Fibroblast of villous mesenchyme (primary cell): ENCODE measurements at regions not wholly inside any gene's neighbourhood (a gene's known extent, or its start where the extent isn't known, plus 50 kb on each side); places are given as distances from the start of the nearest gene placed in this dataset.

Experiments
- DNase-seq: peaks from one replicate; pipeline ENCODE4 v3.0.0-alpha.2; 2010; ENCODE audit warnings: low read depth
- H3K4me3 ChIP-seq: 2 replicates; pipeline ENCODE4 v1.5.1; 2011; ENCODE audit warnings: low read depth, mild to moderate bottlenecking, low read length
- CTCF ChIP-seq: IDR thresholded peaks from 2 replicates; pipeline ENCODE4 v1.5.1; 2012; ENCODE audit warnings: low read depth, mild to moderate bottlenecking, low read length; ENCODE audit not compliant: insufficient read depth

GRCh38 chr2:106020821-106021661 is 173.1 kb downstream of the UXS1 start:
- DNase-seq = no peak
- H3K4me3 ChIP-seq = no peak overlapping the region
- TF ChIP-seq CTCF = no peak

- H3K4me3 ChIP-seq = no peak overlapping the region
- no peak for TF ChIP-seq CTCF
- peak; percentile 14 for DNase-seq
These were observed 174.1 kb downstream of the UXS1 start for GRCh38 chr2:106020032-106020431.

- H3K4me3 ChIP-seq = no peak overlapping the region
- TF ChIP-seq CTCF = no peak
- no peak for DNase-seq
These were observed 176.0 kb downstream of the UXS1 start for GRCh38 chr2:106018141-106018540.

- DNase-seq = no peak
- no peak for TF ChIP-seq CTCF
- no peak overlapping the region for H3K4me3 ChIP-seq
These were observed 181.3 kb downstream of the UXS1 start for GRCh38 chr2:106012591-106013347.

GRCh38 chr2:106012001-106012590 is 182.0 kb downstream of the UXS1 start:
- DNase-seq = no peak
- H3K4me3 ChIP-seq = no peak overlapping the region
- TF ChIP-seq CTCF = no peak

- no peak for TF ChIP-seq CTCF
- no peak overlapping the region for H3K4me3 ChIP-seq
- DNase-seq = no peak
These were observed 182.7 kb downstream of the UXS1 start for GRCh38 chr2:106011380-106011779.
